ENCODE measurements at regions not wholly inside any gene's neighbourhood (a gene's known extent, or its start where the extent isn't known, plus 50 kb on each side); places are given as distances from the start of the nearest gene placed in this dataset.

- TF ChIP-seq CTCF (conservative IDR thresholded peaks at IDR 0.05; ENCODE audit: low read depth in 2 of 2) = no peak
- TF ChIP-seq ETS1 (IDR thresholded peaks at IDR 0.05) = no peak
These were observed 75.2 kb upstream of the HRH2 start for GRCh38 chr5:175582697-175583096.

Data from GM23338 (cell line).